ENCODE measurements at regions not wholly inside any gene's neighbourhood (a gene's known extent, or its start where the extent isn't known, plus 50 kb on each side); places are given as distances from the start of the nearest gene placed in this dataset.
"Not testable (repeated sequence)": the region's sequence is repeated elsewhere in the genome, so short reads cannot be mapped to it uniquely, and the experiment has no call there.

DNA sequence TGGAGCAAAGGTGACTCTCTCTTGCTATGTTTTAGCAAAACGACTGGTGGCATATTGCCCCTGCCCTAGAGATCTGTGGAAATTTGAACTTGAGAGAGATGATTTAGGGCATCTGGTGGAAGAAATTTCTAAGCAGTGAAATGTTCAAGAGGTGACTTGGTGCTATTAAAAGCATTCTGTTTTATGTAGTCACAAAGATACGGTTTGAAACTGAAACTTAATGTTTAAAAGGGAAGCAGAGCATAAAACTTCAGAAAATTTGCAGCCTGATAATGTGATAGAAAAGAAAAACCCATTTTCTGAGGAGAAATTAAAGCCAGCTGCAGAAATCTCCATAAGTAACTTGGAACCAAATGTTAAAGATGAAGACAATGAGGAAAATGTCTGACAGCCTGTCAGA, 1170.7 kb upstream of the IGFBP7 start:
- H3K4me2 ChIP-seq (ENCODE audit: low read length); H4K91ac ChIP-seq (ENCODE audit: low read depth, low read length); H3K27me3 ChIP-seq (ENCODE audit: insufficient read depth, low read length); H3K79me2 ChIP-seq (ENCODE audit: control insufficient read depth, insufficient read depth, low read length, poor library complexity); H2BK120ac ChIP-seq (ENCODE audit: insufficient read depth, low read length, poor library complexity); H2BK12ac ChIP-seq (ENCODE audit: low read length); H2BK5ac ChIP-seq (ENCODE audit: low read depth, low read length, poor library complexity); H3K9me3 ChIP-seq (ENCODE audit: insufficient read depth, low read depth, low read length); H3K23ac ChIP-seq (ENCODE audit: low read length); H2AFZ ChIP-seq (ENCODE audit: insufficient read depth, low read length, poor library complexity); H3K4ac ChIP-seq (ENCODE audit: low read depth, low read length); H3K79me1 ChIP-seq (ENCODE audit: low read length); H2AK5ac ChIP-seq (ENCODE audit: low read length); H3K27ac ChIP-seq (ENCODE audit: low read depth, low read length); H3K4me1 ChIP-seq (ENCODE audit: control insufficient read depth in 1 of 2, insufficient read depth in 2 of 2, low read length in 2 of 2); DNase-seq; H4K8ac ChIP-seq (ENCODE audit: low read depth, low read length); H3K4me3 ChIP-seq (ENCODE audit: low read depth, low read length); H3K18ac ChIP-seq (ENCODE audit: low read length); H4K12ac ChIP-seq (ENCODE audit: low read depth, low read length); H3K9ac ChIP-seq (ENCODE audit: low read length); H3K36me3 ChIP-seq (ENCODE audit: control insufficient read depth in 1 of 2, insufficient read depth in 2 of 2, low read length in 2 of 2); H3K14ac ChIP-seq (ENCODE audit: low read length): not testable (repeated sequence)
- no CpG with 5 or more reads among the region's 2 CpGs for WGBS (ENCODE audit: extremely low coverage, insufficient coverage, insufficient read length)

DNA sequence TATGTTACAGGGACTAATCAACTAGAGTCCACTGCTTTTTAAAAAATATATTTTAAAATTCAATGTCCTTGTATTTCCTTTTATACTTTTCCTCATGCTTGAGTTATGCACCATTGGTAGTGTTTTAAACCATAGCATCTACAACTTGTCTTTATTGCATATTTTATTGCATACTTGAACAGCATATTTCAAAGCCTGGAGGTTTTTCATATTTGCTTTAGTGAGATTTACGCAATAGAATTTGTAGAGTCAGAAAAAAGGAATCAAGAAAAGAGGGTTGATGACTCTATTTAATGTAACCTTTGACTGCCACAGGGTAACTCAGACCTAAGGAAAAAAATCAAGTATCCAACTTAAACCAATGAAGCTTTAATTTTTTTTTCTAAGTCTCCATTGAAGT, 1165.7 kb upstream of the IGFBP7 start:
- H3K9ac ChIP-seq (ENCODE audit: low read length) = no peak overlapping the region
- no peak overlapping the region for H3K4me2 ChIP-seq (ENCODE audit: low read length)
- H3K36me3 ChIP-seq (ENCODE audit: control insufficient read depth in 1 of 2, insufficient read depth in 2 of 2, low read length in 2 of 2) = no peaks in the 10 kb centered on the region
- no peaks in the 10 kb centered on the region for H3K4me1 ChIP-seq (ENCODE audit: control insufficient read depth in 1 of 2, insufficient read depth in 2 of 2, low read length in 2 of 2)
- WGBS (ENCODE audit: extremely low coverage, insufficient coverage, insufficient read length) = no CpG with 5 or more reads among the region's 1 CpG
- no peak overlapping the region for H2BK120ac ChIP-seq (ENCODE audit: insufficient read depth, low read length, poor library complexity)
- peaks cover under 1% of the 10 kb centered on the region for H3K9me3 ChIP-seq (ENCODE audit: insufficient read depth, low read depth, low read length)
- H2AK5ac ChIP-seq (ENCODE audit: low read length) = no peak overlapping the region
- DNase-seq = peak; percentile 14 to 86
- H3K14ac ChIP-seq (ENCODE audit: low read length) = no peak overlapping the region
- H4K12ac ChIP-seq (ENCODE audit: low read depth, low read length) = no peak overlapping the region
- no peak overlapping the region for H2BK5ac ChIP-seq (ENCODE audit: low read depth, low read length, poor library complexity)
- no peaks in the 10 kb centered on the region for H3K79me1 ChIP-seq (ENCODE audit: low read length)
- no peak overlapping the region for H2AFZ ChIP-seq (ENCODE audit: insufficient read depth, low read length, poor library complexity)
- H3K4me3 ChIP-seq (ENCODE audit: low read depth, low read length) = no peak overlapping the region
- H4K91ac ChIP-seq (ENCODE audit: low read depth, low read length) = no peak overlapping the region
- H3K79me2 ChIP-seq (ENCODE audit: control insufficient read depth, insufficient read depth, low read length, poor library complexity) = no peaks in the 10 kb centered on the region
- no peaks in the 10 kb centered on the region for H3K27me3 ChIP-seq (ENCODE audit: insufficient read depth, low read length)
- H3K23ac ChIP-seq (ENCODE audit: low read length) = no peak overlapping the region
- no peak overlapping the region for H3K27ac ChIP-seq (ENCODE audit: low read depth, low read length)
- H3K4ac ChIP-seq (ENCODE audit: low read depth, low read length) = no peak overlapping the region
- no peak overlapping the region for H3K18ac ChIP-seq (ENCODE audit: low read length)
- H4K8ac ChIP-seq (ENCODE audit: low read depth, low read length) = no peak overlapping the region
- no peak overlapping the region for H2BK12ac ChIP-seq (ENCODE audit: low read length)

DNA sequence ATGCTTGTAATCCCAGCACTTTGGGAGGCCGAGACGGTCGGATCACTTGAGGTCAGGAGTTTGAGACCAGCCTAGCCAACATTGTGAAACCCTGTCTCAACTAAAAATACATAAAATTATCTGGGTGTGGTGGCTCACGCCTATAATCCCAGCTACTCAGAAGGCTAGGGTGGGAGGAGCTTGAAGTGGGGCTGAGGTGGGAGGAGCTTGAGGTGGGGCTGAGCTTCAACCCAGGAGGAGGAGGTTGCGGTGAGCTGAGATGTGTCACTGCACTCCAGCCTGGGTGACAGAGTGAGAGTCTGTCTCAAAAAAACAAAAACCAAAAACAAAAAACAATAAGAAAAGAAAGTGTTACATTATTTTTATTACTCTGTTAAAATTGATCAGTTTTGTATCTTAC, 1164.4 kb upstream of the IGFBP7 start:
- Histone ChIP-seq H4K12ac (ENCODE audit: low read depth, low read length) (no peak overlapping the region), H3K79me1 (ENCODE audit: low read length) (no peaks in the 10 kb centered on the region), H3K4ac (ENCODE audit: low read depth, low read length) (no peak overlapping the region), H3K27me3 (ENCODE audit: insufficient read depth, low read length) (no peaks in the 10 kb centered on the region), H3K36me3 (ENCODE audit: control insufficient read depth in 1 of 2, insufficient read depth in 2 of 2, low read length in 2 of 2) (peaks cover 0 to 2% of the 10 kb centered on the region in 2 experiments), H3K27ac (ENCODE audit: low read depth, low read length) (no peak overlapping the region), H3K9ac (ENCODE audit: low read length) (no peak overlapping the region), H2BK5ac (ENCODE audit: low read depth, low read length, poor library complexity) (no peak overlapping the region), H4K8ac (ENCODE audit: low read depth, low read length) (no peak overlapping the region), H2AFZ (ENCODE audit: insufficient read depth, low read length, poor library complexity) (no peak overlapping the region), H3K18ac (ENCODE audit: low read length) (no peak overlapping the region), H3K4me1 (ENCODE audit: control insufficient read depth in 1 of 2, insufficient read depth in 2 of 2, low read length in 2 of 2) (no peaks in the 10 kb centered on the region), H2BK12ac (ENCODE audit: low read length) (no peak overlapping the region), H3K9me3 (ENCODE audit: insufficient read depth, low read depth, low read length) (peaks cover 4% of the 10 kb centered on the region), H3K23ac (ENCODE audit: low read length) (no peak overlapping the region), H4K91ac (ENCODE audit: low read depth, low read length) (no peak overlapping the region), H2AK5ac (ENCODE audit: low read length) (no peak overlapping the region), H2BK120ac (ENCODE audit: insufficient read depth, low read length, poor library complexity) (no peak overlapping the region), H3K14ac (ENCODE audit: low read length) (no peak overlapping the region), H3K4me3 (ENCODE audit: low read depth, low read length) (no peak overlapping the region), H3K79me2 (ENCODE audit: control insufficient read depth, insufficient read depth, low read length, poor library complexity) (no peaks in the 10 kb centered on the region), H3K4me2 (ENCODE audit: low read length) (no peak overlapping the region)
- no CpG with 5 or more reads among the region's 5 CpGs for WGBS (ENCODE audit: extremely low coverage, insufficient coverage, insufficient read length)
- no peak for DNase-seq

DNA sequence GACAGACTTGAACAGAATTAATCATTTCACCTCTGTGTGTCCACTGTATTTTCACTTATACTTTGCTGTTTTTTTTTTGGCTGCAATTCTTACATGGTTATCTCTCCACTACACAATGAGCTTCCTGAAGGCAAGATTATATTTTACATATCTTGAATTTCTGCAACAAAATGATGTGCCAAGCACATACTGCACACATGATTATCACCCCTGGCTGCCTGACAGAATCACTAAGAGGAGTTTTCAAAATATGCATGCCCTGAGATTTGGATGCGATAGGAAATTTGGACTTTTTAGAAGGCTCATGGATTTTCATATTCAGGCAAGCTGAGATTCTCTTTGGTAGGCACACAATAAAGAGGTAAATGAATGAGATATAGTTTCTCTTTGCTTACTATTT, 1162.1 kb upstream of the IGFBP7 start:
- no peaks in the 10 kb centered on the region for H3K27me3 ChIP-seq (ENCODE audit: insufficient read depth, low read length)
- H3K79me1 ChIP-seq (ENCODE audit: low read length) = no peaks in the 10 kb centered on the region
- no peak overlapping the region for H3K4me2 ChIP-seq (ENCODE audit: low read length)
- H2BK5ac ChIP-seq (ENCODE audit: low read depth, low read length, poor library complexity) = no peak overlapping the region
- no peak overlapping the region for H3K4me3 ChIP-seq (ENCODE audit: low read depth, low read length)
- peaks cover 0 to 2% of the 10 kb centered on the region in 2 experiments for H3K36me3 ChIP-seq (ENCODE audit: control insufficient read depth in 1 of 2, insufficient read depth in 2 of 2, low read length in 2 of 2)
- H3K4ac ChIP-seq (ENCODE audit: low read depth, low read length) = no peak overlapping the region
- no peak overlapping the region for H3K27ac ChIP-seq (ENCODE audit: low read depth, low read length)
- H2AK5ac ChIP-seq (ENCODE audit: low read length) = no peak overlapping the region
- no peaks in the 10 kb centered on the region for H3K4me1 ChIP-seq (ENCODE audit: control insufficient read depth in 1 of 2, insufficient read depth in 2 of 2, low read length in 2 of 2)
- no peak overlapping the region for H2BK12ac ChIP-seq (ENCODE audit: low read length)
- no peak overlapping the region for H3K9ac ChIP-seq (ENCODE audit: low read length)
- no CpG with 5 or more reads among the region's 1 CpG for whole genome bisulfite sequencing (ENCODE audit: extremely low coverage, insufficient coverage, insufficient read length)
- peak in 1 of 2 donors; percentile 59 for DNase-seq
- no peaks in the 10 kb centered on the region for H3K79me2 ChIP-seq (ENCODE audit: control insufficient read depth, insufficient read depth, low read length, poor library complexity)
- H3K23ac ChIP-seq (ENCODE audit: low read length) = no peak overlapping the region
- H2BK120ac ChIP-seq (ENCODE audit: insufficient read depth, low read length, poor library complexity) = no peak overlapping the region
- H3K18ac ChIP-seq (ENCODE audit: low read length) = no peak overlapping the region
- H4K8ac ChIP-seq (ENCODE audit: low read depth, low read length) = no peak overlapping the region
- H3K14ac ChIP-seq (ENCODE audit: low read length) = no peak overlapping the region
- no peak overlapping the region for H4K12ac ChIP-seq (ENCODE audit: low read depth, low read length)
- peaks cover 4% of the 10 kb centered on the region for H3K9me3 ChIP-seq (ENCODE audit: insufficient read depth, low read depth, low read length)
- no peak overlapping the region for H2AFZ ChIP-seq (ENCODE audit: insufficient read depth, low read length, poor library complexity)
- no peak overlapping the region for H4K91ac ChIP-seq (ENCODE audit: low read depth, low read length)

Measured in trophoblast cell (in vitro differentiated cells and primary cell).